Activated CD8-positive, alpha-beta memory T cell treated with anti-CD3 and anti-CD28 coated beads, Interleukin-2, amount 50 U/mL, for 24 hours (primary cell): ENCODE measurements at regions not wholly inside any gene's neighbourhood (a gene's known extent, or its start where the extent isn't known, plus 50 kb on each side); places are given as distances from the start of the nearest gene placed in this dataset.
"Not testable (repeated sequence)": the region's sequence is repeated elsewhere in the genome, so short reads cannot be mapped to it uniquely, and the experiment has no call there.

Experiments
- DNase-seq: peaks from one replicate; pipeline ENCODE4 v3.0.0-alpha.2; 2020; ENCODE audit errors: extremely low read depth

DNA sequence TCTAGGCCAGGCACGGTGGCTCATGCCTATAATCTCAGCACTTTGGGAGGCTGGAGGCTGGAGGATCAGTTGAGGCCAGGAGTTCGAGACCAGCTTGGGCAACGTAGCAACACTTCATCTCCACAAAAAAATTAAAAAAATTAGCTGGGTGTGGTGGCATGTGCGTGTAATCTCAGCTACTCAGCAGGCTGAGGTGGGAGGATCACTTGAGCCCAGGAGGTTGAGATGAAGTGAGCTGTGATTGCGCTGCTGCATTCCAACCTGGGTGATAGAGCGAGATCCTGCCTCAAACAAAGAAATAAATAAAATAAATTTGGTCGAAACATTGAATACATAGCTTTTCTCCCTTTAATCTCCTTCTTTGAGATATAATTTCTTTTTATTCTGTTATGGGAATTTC lies 80.6 kb upstream of the ITGB1 start:
- no peak for DNase-seq

DNA sequence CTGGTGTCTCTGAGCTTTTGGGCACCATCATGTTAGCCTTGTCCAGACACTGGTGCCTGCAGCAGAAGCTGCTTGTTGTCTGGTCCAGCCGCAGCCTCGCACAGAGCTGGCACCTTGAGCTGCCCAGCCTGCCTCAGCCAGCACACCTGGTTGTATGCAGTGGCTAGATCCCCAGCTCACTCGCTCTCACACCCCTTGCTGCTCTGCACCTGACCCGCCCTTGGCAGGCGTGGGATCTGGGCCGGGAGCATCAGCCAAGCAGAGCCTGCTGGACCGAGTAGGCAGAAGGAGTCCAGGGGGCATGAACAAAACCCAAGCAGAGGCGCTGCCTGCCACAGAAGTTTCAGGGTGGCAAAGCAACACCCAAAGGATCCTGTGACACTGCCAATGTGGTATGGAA lies 79.7 kb upstream of the ITGB1 start:
- DNase-seq, result no peak

DNA sequence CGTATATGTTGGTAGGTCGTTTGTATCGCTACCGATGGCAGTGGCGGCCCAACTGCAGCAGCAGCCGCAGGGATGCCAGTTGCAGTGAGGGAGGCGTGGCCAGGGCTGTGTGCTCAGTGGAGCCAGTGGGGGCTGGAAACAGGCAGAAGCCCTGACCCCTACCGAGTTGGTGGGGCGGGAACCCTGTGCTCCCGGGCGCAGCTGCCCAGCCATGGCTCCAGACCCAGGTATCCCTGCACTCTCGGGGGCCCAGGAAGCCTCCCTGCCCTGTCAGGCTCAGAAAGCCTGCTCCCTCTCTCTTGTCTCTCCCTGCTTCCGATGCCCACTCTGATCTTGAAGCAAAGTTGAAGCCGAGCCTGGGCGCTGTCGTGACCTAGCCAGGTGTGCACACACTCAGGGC lies 78.6 kb upstream of the ITGB1 start:
- no peak for DNase-seq

DNA sequence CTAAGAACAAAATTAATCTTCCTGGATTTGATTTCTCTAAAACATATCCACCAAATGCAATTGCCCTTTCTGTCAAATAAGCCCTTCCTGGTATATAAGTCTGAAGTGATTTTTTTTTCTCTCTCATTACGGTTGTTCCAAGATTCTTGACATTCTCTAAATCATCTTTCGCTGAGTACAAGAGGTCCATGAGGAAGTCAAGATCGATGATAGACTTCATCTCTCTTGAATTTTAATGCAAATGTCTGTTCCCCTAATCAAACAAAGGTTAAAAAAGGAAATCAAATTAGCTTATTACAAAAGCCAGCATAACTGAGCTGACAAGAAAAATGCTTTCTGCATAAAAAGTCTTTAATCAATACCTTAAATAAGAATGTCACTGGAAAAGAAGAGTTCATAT lies 77.4 kb upstream of the ITGB1 start:
- DNase-seq, result no peak

DNA sequence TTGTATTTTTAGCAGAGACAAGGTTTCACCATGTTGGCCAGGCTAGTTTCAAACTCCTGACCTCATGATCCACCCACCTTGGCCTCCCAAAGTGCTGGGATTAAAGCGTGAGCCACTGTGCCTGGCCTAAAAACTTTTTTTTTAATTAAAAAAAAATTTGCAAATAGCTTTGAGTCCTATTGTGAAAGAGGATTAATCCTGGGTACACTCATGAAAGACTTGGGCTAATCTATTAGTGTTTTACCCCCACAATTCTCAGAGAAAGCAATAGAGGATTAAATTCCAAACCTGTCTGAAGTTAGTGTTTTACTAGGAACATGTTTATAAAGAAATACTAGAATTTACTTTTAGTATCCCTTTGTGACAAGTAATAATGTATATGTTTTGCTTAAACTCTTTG lies 76.9 kb upstream of the ITGB1 start:
- DNase-seq, result no peak

DNA sequence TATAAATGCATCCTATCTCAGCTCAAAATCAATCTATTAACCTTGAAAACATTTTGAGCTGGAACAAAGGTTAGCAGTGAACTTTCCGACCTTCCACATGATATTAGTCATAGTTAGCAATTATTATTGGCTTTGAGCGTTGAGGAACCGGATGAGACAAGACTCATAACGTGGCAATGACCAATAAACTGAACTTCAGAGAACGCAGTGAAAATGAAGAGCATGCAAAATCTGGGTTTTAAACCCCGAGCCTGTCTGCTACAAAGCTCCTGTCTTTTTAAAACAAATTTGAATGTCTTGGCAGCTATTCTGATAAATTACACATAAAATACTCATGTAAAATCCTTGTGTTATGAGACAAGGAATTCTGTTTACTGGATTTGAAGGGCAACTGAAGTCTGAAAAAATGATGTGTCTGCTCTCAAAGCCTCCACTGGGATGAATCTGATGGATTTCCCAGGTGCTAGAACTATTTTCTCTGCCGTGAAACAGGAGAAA lies 74.7 kb upstream of the ITGB1 start:
- no peak for DNase-seq

DNA sequence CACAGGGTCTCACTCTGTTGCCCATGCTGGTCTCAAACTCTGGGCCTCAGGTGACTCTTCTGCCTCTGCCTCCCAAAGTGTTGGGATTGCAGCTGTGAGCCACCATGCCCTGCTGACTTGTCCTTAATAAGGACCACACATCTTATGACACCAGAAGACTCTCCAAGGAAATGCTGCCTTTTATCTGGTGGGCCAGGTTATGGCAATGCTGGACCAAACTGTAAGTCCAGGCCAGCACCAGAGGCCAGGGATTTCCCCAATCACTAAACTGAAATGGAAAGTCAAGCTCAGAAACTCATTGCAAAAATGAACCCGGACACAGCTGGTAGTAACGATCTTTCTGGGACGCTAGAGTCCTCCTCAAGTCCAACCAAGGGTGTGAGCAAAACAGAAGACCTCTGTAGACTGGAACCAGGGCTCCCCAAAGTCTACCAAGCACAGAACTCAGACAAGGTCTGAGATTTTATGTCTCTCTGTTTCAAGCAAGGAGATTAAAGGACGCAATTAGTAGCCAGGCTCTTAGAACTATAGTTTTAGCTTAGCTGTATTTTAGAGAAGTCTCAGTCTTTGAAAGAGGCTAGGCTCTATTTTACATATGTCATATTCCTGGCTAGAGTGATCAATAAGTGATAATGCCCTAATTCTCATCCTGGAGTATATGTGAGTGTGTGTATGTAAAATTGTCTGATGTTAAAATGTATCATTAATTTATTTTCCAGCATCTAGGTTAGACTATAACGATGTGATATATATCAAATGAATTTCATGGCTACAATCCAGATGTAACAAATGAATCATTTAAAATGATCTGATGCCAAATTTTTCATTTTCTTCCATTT lies 74.0 kb upstream of the ITGB1 start:
- no peak for DNase-seq

DNA sequence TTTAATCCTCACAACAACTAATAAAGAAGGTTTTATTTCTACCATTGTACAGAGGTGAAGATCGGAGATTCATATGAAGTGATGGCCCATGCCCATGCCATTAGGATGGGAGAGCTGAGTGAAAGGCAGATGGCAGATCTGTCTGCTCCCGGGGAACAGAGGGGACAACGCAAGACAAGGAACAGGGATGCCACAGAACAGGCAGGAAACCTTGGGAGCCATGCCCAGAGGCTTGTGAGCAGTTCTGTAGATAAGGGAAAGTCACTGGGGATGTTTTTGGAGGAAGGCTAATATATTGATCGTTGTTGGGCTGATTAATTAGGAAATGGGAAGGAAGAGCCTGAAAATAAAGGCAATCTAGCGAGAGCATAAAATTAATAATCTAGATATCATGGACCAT lies 73.1 kb upstream of the ITGB1 start:
- DNase-seq, result no peak

DNA sequence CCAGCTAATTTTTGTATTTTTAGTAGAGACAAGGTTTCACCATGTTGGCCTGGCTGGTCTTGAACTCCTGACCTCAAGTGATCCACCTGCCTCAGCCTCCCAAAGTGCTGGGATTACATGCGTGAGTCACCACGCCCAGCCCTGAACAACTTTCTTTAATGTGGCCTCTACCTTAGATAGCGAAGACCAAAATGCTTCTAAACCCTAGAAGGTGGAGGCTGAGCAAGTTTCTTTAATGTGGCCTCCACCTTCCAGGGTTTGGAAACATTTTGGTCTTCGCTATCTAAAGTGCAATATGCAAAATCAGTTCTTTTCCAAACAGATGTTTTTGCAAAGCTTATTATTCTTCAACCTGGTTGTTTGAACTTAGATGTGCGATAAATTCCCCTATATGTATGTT lies 70.5 kb upstream of the ITGB1 start:
- not testable (repeated sequence) for DNase-seq

DNA sequence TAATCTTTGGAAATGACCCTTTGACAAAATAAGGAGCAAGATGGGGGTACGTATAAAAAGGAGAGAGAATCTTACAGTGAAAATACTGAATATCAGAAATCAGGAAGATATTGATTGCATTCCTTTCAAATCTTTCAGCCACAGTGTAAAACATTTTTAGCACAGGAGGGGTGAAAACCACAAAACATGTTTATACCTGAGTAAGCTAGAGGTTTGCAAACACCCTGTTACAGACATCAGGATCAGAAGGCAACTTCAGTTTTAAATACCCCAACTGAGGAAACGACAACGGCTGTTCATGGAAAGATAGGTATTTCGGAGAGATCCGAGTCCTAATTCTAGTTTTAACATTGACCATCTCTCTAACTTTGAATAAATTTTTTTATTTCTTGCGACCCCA lies 69.1 kb upstream of the ITGB1 start:
- DNase-seq, result no peak

DNA sequence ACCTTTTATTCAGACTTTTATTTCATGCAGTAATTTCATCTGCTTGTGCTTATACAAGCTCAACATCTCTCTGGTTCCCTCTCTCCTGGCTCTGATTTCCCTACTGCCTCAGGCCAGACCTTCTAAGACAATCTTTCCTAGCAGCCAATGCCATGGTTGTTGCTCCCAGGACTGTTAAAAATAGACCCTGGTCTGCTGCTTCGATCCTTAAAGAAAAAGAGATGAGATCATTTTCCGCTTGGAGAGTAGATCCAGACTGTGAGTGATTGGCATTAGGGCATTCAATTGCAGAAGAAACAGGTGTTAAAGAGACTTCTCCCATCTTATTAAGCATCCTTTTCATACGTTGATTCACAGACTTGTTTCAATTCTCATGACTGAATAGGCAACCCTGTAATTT lies 68.4 kb upstream of the ITGB1 start:
- DNase-seq, result no peak

DNA sequence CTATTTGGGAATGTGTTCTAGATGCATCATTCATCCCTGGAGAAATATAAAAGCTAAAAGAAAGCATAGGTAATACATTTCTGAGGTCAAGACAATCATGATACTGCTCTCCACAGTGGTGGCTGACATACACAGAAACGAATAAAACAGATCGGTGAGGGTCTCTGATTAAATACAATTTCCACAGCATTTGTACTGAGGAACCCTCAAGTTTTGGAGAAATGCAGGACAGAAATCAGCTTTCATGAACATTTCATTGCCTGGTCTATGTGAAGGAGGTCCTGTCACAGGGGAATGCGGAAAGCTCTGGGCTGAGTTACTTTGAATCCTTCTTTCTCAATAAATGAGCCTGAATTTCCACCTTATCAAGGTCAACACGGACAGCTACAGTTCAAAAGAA lies 67.9 kb upstream of the ITGB1 start:
- no peak for DNase-seq

DNA sequence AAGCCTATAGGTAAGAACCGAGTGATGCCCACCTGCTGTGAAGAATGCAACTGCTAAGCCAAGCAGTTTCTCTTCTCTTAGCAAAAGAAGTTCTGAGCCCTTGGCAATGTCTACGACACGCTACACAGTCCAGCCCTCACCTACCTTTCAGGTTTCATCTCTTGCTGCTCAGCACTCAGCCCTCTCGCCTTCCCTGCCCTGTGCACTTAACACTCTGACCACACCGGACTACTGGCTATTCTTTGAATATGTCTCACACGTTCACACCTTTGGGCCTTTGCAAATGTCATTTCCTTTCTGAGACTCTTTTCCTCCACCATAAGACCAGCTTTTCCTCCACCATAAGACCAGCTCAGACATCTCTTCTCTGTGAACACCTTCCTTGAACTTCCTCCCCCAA lies 67.0 kb upstream of the ITGB1 start:
- no peak for DNase-seq

DNA sequence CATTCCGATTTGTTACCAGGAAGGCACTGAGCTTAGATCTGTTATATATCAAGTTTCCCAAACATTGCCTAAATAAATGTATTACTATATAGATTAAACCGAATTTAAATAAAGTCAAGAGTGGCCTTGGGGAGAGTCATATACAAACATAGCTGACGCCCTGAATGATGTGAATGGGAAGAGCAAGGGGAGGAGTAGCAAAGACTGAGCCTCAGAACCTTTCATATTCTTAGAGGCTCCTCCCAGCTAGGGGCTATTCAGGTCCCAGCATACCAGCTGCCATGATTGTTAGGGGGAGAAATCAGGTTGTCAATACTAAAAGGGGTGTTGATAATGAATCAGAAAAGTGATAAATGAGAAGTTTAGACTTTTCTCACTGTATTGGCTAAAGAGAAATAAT lies 64.7 kb upstream of the ITGB1 start:
- no peak for DNase-seq

DNA sequence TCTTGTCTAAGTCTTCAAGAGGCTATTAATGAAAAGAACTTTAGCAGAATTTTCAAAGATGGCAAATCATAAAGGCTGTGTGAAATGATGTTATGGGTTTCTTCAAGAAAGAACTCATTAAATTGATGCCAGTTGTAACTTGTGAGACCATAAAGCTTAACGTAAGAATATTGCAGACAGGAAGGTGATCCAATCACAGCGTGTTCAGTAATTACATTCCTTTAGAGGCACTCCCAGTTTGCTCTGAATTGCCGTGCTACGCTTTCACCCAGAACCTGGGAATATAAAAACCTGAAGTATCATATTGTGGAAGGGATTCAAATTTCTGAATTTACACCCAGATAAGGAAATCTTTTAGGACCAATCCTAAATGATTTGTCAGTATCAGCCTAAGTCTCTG lies 64.1 kb upstream of the ITGB1 start:
- no peak for DNase-seq

DNA sequence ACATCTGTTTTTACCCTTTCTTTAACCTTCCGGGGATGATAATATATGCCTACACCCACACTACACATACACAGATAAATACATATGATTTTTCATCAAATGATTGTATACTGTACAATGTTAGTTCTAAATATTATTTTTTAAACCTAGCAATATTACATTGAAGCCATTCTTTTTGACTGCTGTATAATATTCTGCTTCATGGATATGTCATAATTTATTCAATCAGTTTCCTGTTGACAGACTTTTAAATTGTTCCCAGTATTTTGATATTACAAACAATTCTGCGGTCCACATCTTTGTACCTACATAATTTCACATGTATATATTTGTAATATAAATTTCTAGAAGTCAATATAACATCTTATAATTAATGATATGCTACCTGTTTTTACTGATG lies 59.0 kb upstream of the ITGB1 start:
- no peak for DNase-seq

DNA sequence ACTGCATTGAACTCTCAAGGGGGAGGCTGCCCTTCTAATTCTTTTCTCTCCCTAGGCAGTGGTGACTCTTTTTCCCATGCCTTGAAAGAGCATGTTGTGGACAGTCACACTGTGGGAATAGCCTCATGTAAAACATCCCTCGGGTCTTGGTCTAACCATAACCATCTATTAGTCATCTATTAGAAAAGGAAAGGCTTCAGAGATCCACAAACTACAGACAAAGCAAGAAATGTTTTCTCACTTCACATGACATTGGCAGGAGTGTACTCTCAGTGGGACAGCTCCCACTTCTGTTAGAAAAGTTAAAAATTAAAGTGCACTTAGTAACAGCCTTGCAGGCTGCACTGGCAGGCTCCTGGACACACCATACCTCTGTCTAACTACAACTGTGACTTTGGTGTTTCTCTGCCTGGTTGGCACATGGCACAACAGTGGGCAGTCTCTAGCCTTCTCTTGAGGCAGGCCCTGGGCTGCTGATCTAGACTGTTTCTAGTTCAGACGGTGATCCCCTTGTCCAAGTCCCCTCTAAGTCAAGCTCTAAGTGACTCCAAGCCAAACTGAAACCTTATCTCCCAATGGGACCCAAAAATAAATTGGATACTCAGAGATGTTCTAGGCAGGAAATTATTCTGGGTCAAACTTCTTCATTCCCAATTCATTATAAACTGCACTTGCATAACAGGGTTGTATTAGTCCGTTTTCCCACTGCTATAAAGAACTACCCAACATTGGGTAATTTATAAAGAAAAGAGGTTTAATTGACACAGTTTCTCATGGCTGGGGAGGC lies 57.9 kb upstream of the ITGB1 start:
- no peak for DNase-seq

DNA sequence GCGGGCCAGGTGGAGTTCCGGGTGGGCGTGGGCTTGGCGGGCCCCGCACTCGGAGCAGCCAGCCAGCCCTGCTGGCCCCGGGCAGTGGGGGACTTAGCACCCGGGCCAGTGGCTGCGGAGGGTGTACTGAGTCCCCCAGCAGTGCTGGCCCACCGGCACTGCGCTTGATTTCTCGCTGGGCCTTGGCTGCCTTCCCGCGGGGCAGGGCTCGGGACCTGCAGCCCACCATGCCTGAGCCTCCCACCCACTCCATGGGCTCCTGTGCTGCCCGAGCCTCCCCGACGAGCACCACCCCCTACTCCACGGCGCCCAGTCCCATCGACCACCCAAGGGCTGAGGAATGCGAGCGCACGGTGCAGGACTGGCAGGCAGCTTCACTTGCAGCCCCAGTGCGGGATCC lies 55.3 kb upstream of the ITGB1 start:
- DNase-seq, result not testable (repeated sequence)

DNA sequence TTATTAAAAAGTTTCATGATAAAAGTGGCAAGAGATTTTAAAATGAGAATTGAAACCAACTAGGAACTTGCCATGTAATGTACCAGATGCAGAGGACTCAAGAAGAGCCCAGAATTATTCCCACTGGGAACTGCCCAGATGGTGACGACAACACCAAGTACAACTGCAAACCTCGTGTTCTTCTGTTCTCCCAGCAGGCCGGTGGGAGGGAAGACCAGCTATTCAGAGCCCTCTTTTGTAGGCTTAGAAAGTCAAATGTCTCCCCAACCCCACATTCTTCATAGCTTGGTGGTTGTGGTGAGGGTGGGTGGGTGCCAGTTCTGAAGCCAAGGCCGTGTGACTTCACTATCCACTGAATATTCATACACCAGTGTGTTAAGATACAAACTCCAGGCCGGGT lies 54.3 kb upstream of the ITGB1 start:
- no peak for DNase-seq

DNA sequence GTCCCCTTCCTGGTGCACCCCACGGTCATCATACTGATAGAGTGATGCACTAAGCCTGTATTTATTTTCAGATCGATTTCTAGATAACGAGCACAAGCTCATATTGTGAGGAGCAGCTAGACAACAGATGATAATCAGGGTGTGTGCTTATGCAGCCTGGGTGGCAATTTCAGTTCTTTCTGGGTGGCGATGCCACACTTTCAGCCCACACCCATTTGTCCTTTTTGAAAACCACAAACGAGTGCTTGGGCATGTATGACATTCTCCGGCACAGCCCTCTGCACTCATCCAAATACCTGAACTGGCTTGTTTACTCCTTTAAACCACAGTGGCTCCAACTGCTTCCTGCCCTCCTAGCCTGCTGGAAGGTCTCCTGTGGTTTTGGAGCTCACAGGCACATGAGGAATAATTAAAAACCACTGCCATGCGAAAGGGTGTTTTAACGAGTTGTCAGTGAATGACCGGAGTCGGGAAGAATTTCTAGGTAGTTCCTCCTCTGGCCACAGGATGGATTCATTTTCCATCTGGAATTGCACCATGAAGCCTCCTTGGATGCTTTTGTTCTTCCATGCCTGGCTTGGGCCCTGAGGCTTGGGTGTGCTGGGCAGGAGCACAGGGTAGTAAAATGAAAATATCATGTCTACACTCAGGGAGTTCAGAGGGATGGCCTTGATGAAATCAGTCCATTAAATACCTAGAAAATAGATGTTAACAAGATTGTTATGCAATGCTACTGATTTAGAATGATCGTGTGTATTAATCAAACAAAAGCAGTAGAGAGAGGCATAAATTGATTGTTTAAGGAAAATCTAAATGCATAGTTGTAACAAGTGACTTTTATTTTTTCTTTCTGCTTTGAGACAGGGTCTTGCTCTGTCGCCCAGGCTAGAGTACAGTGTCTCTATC lies 52.4 kb upstream of the ITGB1 start:
- no peak for DNase-seq

DNA sequence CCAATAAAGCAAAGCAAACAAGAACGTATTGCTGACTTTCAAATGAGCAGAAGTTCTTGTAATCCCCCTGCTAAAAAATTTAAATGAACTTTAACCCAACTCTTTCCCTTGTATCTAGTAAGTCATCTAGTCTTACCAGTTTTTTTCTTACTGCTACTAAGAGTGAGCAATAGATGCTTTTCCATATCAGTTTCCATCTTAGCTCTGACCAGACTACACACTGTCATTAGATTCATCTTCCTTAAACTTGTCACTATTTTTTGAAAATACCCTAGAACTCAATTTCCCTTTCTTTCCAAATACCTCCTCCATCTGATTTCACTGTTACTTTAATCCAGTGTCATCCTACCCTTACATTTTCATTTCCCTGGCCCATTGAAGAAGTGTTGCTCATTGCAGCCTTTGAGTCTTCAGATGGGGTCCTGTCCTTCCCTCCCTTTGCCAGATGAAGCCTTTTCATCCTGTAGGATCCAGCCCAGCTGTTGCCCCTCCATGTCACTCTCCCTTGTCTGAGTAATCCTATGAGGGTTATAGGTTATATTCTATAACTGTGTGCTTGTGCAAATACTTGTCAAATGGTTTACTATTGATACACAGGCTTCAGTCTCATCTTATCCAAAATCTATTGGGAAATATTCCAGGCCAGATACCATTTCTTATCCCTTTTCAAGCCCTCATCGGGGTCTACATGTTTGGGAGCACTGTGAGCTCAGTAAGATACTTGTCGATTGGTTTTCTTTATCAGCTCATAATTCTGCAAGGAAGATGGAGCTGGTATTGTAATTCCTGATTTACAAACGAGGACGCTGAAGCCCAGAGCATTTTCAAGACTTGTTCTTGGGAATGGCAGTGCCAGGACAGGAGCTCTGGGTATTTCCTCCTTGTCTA lies 51.5 kb upstream of the ITGB1 start:
- no peak for DNase-seq
